ENCODE measurements at regions not wholly inside any gene's neighbourhood (a gene's known extent, or its start where the extent isn't known, plus 50 kb on each side); places are given as distances from the start of the nearest gene placed in this dataset.
A peak's percentile ranks its signal among the peaks of the same experiment; 100 is the strongest.
"Not testable (repeated sequence)": the region's sequence is repeated elsewhere in the genome, so short reads cannot be mapped to it uniquely, and the experiment has no call there.

GRCh38 chr5:131005963-131006684, 158.9 kb downstream of the HINT1 start:
- no peak for DNase-seq (ENCODE audit: low spot score)

GRCh38 chr5:131001507-131001906, 163.5 kb downstream of the HINT1 start:
- DNase-seq (ENCODE audit: low spot score) = no peak

GRCh38 chr5:131000289-131000688, 164.8 kb downstream of the HINT1 start:
- DNase-seq (ENCODE audit: low spot score) = no peak

GRCh38 chr5:130996720-130997119, 168.3 kb downstream of the HINT1 start:
- DNase-seq (ENCODE audit: low spot score) = not testable (repeated sequence)

GRCh38 chr5:130995851-130996250, 169.2 kb downstream of the HINT1 start:
- no peak for DNase-seq (ENCODE audit: low spot score)

GRCh38 chr5:130995254-130995515, 169.9 kb downstream of the HINT1 start:
- DNase-seq (ENCODE audit: low spot score) = no peak

- DNase-seq (ENCODE audit: low spot score) = no peak
Observed at GRCh38 chr5:130994496-130995253, 170.4 kb downstream of the HINT1 start.

GRCh38 chr5:130992621-130993020, 172.4 kb downstream of the HINT1 start:
- DNase-seq (ENCODE audit: low spot score) = no peak

- DNase-seq (ENCODE audit: low spot score) = no peak
Observed at GRCh38 chr5:130992095-130992494, 173.0 kb downstream of the HINT1 start.

GRCh38 chr5:130985776-130986175, 179.3 kb downstream of the HINT1 start:
- DNase-seq (ENCODE audit: low spot score) = no peak

GRCh38 chr5:130981663-130982062, 183.4 kb downstream of the HINT1 start:
- DNase-seq (ENCODE audit: low spot score) = no peak

GRCh38 chr5:130978475-130978874, 186.6 kb downstream of the HINT1 start:
- no peak for DNase-seq (ENCODE audit: low spot score)

- no peak for DNase-seq (ENCODE audit: low spot score)
Observed at GRCh38 chr5:130976493-130976892, 188.6 kb downstream of the HINT1 start.

- no peak for DNase-seq (ENCODE audit: low spot score)
Observed at GRCh38 chr5:130975847-130976246, 189.2 kb downstream of the HINT1 start.

- DNase-seq (ENCODE audit: low spot score) = no peak
Observed at GRCh38 chr5:130975299-130975698, 189.8 kb downstream of the HINT1 start.

- no peak for DNase-seq (ENCODE audit: low spot score)
Observed at GRCh38 chr5:130974021-130974683, 190.9 kb downstream of the HINT1 start.

- DNase-seq (ENCODE audit: low spot score) = no peak
Observed at GRCh38 chr5:130966990-130967525, 198.0 kb downstream of the HINT1 start.

GRCh38 chr5:130965920-130966319, 199.1 kb downstream of the HINT1 start:
- DNase-seq (ENCODE audit: low spot score) = no peak

- no peak for DNase-seq (ENCODE audit: low spot score)
Observed at GRCh38 chr5:130965360-130965759, 199.7 kb downstream of the HINT1 start.

- peak; percentile 6 for DNase-seq (ENCODE audit: low spot score)
Observed at GRCh38 chr5:130964231-130965202, 200.5 kb downstream of the HINT1 start.

GRCh38 chr5:130963798-130964197, 201.3 kb downstream of the HINT1 start:
- DNase-seq (ENCODE audit: low spot score) = peak; percentile 17

- no peak for DNase-seq (ENCODE audit: low spot score)
Observed at GRCh38 chr5:130957151-130957550, 207.9 kb downstream of the HINT1 start.
